ENCODE measurements at regions not wholly inside any gene's neighbourhood (a gene's known extent, or its start where the extent isn't known, plus 50 kb on each side); places are given as distances from the start of the nearest gene placed in this dataset.

- no peak for TF ChIP-seq CTCF (IDR thresholded peaks at IDR 0.05 in 8 of 11, conservative IDR thresholded peaks at IDR 0.05 in 3 of 11)
- TF ChIP-seq POLR2A (IDR thresholded peaks at IDR 0.05): no peak
Measured at GRCh38 chr7:106571563-106571962, 89.4 kb downstream of the CCDC71L start.

Measured in spleen (tissue), 7 donors.